B cell (primary cell): ENCODE measurements at regions not wholly inside any gene's neighbourhood (a gene's known extent, or its start where the extent isn't known, plus 50 kb on each side); places are given as distances from the start of the nearest gene placed in this dataset.
A peak's percentile ranks its signal among the peaks of the same experiment; 100 is the strongest.

ENCODE experiments used
- ATAC-seq: fragments of 200-7000 bp; cut with Tn5 transposase; one replicate; pipeline ENCODE4 v1.10.0; 2021; ENCODE audit warnings: low read depth, mild to moderate bottlenecking, moderate number of reproducible peaks, moderate library complexity
- CTCF ChIA-PET: fragments of 350-600 bp; sonication (Branson Sonifier 250); formaldehyde crosslinking; loops from one replicate; lab custom pipeline; 2021; ENCODE audit warnings: antibody characterized with exemption, inconsistent platforms; lab: Charles Lee
- POLR2A ChIA-PET: fragments of 350-600 bp; sonication (Branson Sonifier 250); formaldehyde crosslinking; loops from one replicate; lab custom pipeline; 2021; ENCODE audit warnings: antibody characterized with exemption; lab: Charles Lee
- DNase-seq: peaks from one replicate; pipeline ENCODE4 v3.0.0; 2013
- H2AFZ ChIP-seq: 2 replicates; pipeline ENCODE4 v1.6.1; 2012; ENCODE audit warnings: mild to moderate bottlenecking, low read depth, low read length; ENCODE audit not compliant: insufficient read depth, poor library complexity, severe bottlenecking
- H3K27ac ChIP-seq, 2 donors: 1 replicate in 1 of 2; 2 replicates in 1 of 2; pipeline ENCODE4 v1.5.1; 2012 to 2013; ENCODE audit warnings: low read length in 2 of 2, mild to moderate bottlenecking in 2 of 2, moderate library complexity in 1 of 2
- H3K27me3 ChIP-seq, 4 experiments: fragments of 200-600 bp in 1 of 4; sonication (generic) in 1 of 4; replicated peaks in 1 of 4; 1 replicate in 2 of 4; 2 replicates in 2 of 4; pipeline versions ENCODE4 v1.6.1 to v1.7.0; 2013 to 2016; ENCODE audit warnings: low read length in 3 of 4, mild to moderate bottlenecking in 2 of 4, mixed read lengths in 1 of 4, moderate library complexity in 1 of 4; ENCODE audit not compliant: insufficient read depth in 4 of 4, control insufficient read depth in 3 of 4; ENCODE audit errors: control extremely low read depth in 1 of 4
- H3K36me3 ChIP-seq, 2 experiments: replicated peaks in 1 of 2; 1 replicate in 1 of 2; 2 replicates in 1 of 2; pipeline versions ENCODE4 v1.6.1 to v1.7.1; 2013; ENCODE audit warnings: low read length in 1 of 2; ENCODE audit not compliant: insufficient read depth in 2 of 2, control insufficient read depth in 1 of 2; ENCODE audit errors: control extremely low read depth in 1 of 2, extremely low read depth in 1 of 2
- H3K4me1 ChIP-seq, 2 donors: fragments of 200-600 bp in 1 of 2; sonication (generic) in 1 of 2; 1 replicate in 1 of 2; 2 replicates in 1 of 2; pipeline versions ENCODE4 v1.5.1 to v1.6.1; 2013 to 2017; ENCODE audit warnings: low read length in 2 of 2; ENCODE audit not compliant: control insufficient read depth in 2 of 2, insufficient read depth in 2 of 2
- H3K4me2 ChIP-seq: replicated peaks from 2 replicates; pipeline ENCODE3; 2012; ENCODE audit warnings: mild to moderate bottlenecking, low read depth, low read length; ENCODE audit not compliant: poor library complexity, severe bottlenecking
- H3K4me3 ChIP-seq, 5 experiments: fragments of 200-600 bp in 1 of 5; sonication (generic) in 1 of 5; 1 replicate in 3 of 5; 2 replicates in 2 of 5; pipeline versions ENCODE4 v1.5.1 to v1.7.0; 2011 to 2016; ENCODE audit warnings: low read length in 4 of 5, mild to moderate bottlenecking in 4 of 5, low read depth in 2 of 5, control low read depth in 1 of 5, moderate library complexity in 1 of 5; ENCODE audit not compliant: insufficient read depth in 1 of 5; ENCODE audit errors: control extremely low read depth in 1 of 5, extremely low read depth in 1 of 5
- H3K79me2 ChIP-seq: fragments of 200-600 bp; sonication (generic); one replicate; pipeline ENCODE4 v1.6.0; 2016; ENCODE audit warnings: low read length; ENCODE audit not compliant: control insufficient read depth, insufficient read depth
- H3K9ac ChIP-seq: fragments of 200-600 bp; sonication (generic); 2 replicates; pipeline ENCODE4 v1.6.1; 2017; ENCODE audit warnings: mild to moderate bottlenecking, low read length, moderate library complexity
- H3K9me3 ChIP-seq, 3 donors: one replicate each; pipeline versions ENCODE4 v1.6.1 to v1.7.1; 2013; ENCODE audit warnings: low read length in 2 of 3; ENCODE audit not compliant: control insufficient read depth in 2 of 3, insufficient read depth in 1 of 3; ENCODE audit errors: control extremely low read depth in 1 of 3
- H4K20me1 ChIP-seq: 2 replicates; pipeline ENCODE4 v1.6.0; 2012; ENCODE audit warnings: mild to moderate bottlenecking, low read length; ENCODE audit not compliant: insufficient read depth, control insufficient read depth, poor library complexity, severe bottlenecking
- H3K27ac Mint-ChIP-seq: one replicate; pipeline ENCODE4 v1.8.0; 2021; ENCODE audit warnings: mixed read lengths
- H3K27me3 Mint-ChIP-seq: one replicate; pipeline ENCODE4 v1.8.0; 2021; ENCODE audit warnings: mixed read lengths
- H3K4me1 Mint-ChIP-seq: one replicate; pipeline ENCODE4 v1.8.0; 2021; ENCODE audit warnings: mixed read lengths
- H3K4me3 Mint-ChIP-seq: one replicate; pipeline ENCODE4 v1.8.0; 2021; ENCODE audit warnings: mixed read lengths
- H3K9me3 Mint-ChIP-seq: one replicate; pipeline ENCODE4 v1.8.0; 2022; ENCODE audit warnings: mixed read lengths; ENCODE audit not compliant: insufficient read depth
- CTCF ChIP-seq: fragments of 200-600 bp; IDR thresholded peaks from one replicate; pipeline ENCODE4 v1.8.0; 2022; ENCODE audit warnings: antibody characterized with exemption, mild to moderate bottlenecking
- EZH2 ChIP-seq: IDR thresholded peaks from 2 replicates; pipeline ENCODE4 v1.6.1; 2012; ENCODE audit warnings: borderline replicate concordance, low read depth, mild to moderate bottlenecking, moderate library complexity, low read length; ENCODE audit not compliant: insufficient read depth, poor library complexity, severe bottlenecking
- WGBS: methylation state at CpG from one replicate; pipeline ENCODE4 v1.1.5; 2013; ENCODE audit warnings: missing lambda C conversion rate; ENCODE audit not compliant: insufficient coverage; 5-methylcytosine and 5-hydroxymethylcytosine counted together
- intact Hi-C: fragments of 100-400 bp; cut with micrococcal nuclease; formaldehyde crosslinking; loops from one replicate; pipeline ENCODE4 v1.10.0; 2022

- ChIA-PET POLR2A (no interaction called here), CTCF (interaction anchor here (0.9 to 1.5 kb wide), 2 partner anchors 26 to 37 kb away, joined by 3 read pairs; no protein-coding TSS in a partner anchor)
- H3K36me3 ChIP-seq = no peaks in the 10 kb centered on the region
- peak overlapping the region in 1 of 2 donors; percentile 43 for H3K27ac ChIP-seq
- ATAC-seq = peak; percentile 14
- peak overlapping the region; percentile 26 for H3K4me3 Mint-ChIP-seq
- peaks cover 14 to 16% of the 10 kb centered on the region in 2 donors for H3K4me1 ChIP-seq
- H3K4me1 Mint-ChIP-seq = peaks cover 17% of the 10 kb centered on the region
- 9% methylated on average over 1 of the region's 1 CpG for WGBS
- peak overlapping the region; percentile 31 for H2AFZ ChIP-seq
- peak overlapping the region; percentile 13 for H3K9ac ChIP-seq
- peaks cover 0 to 4% (median 1%) of the 10 kb centered on the region in 4 experiments for H3K27me3 ChIP-seq
- no peak overlapping the region for H3K4me3 ChIP-seq
- no peaks in the 10 kb centered on the region for H3K79me2 ChIP-seq
- H3K9me3 ChIP-seq = no peaks in the 10 kb centered on the region
- no peak for TF ChIP-seq EZH2
- TF ChIP-seq CTCF = no peak
- H3K9me3 Mint-ChIP-seq = no peaks in the 10 kb centered on the region
- H3K4me2 ChIP-seq = peak overlapping the region; percentile 50
- intact Hi-C loops = no loop called here
- peak overlapping the region; percentile 28 for H3K27ac Mint-ChIP-seq
- no peaks in the 10 kb centered on the region for H4K20me1 ChIP-seq
- peaks cover 13% of the 10 kb centered on the region for H3K27me3 Mint-ChIP-seq
- DNase-seq = no peak
Observed at GRCh38 chr1:157403608-157404007, 148.7 kb downstream of the FCRL5 start.

GRCh38 chr1:157403203-157403602, 149.1 kb downstream of the FCRL5 start:
- Mint-ChIP-seq H3K27ac (no peak overlapping the region), H3K27me3 (peaks cover 14% of the 10 kb centered on the region), H3K4me3 (peak overlapping the region; percentile 8), H3K9me3 (no peaks in the 10 kb centered on the region), H3K4me1 (peaks cover 17% of the 10 kb centered on the region)
- no peak overlapping the region for H3K4me3 ChIP-seq
- no peak for TF ChIP-seq CTCF
- no peak for TF ChIP-seq EZH2
- no peaks in the 10 kb centered on the region for H3K9me3 ChIP-seq
- 2% methylated on average over 5 of the region's 6 CpGs for WGBS
- ChIA-PET CTCF (interaction anchor here (0.9 to 1.5 kb wide), 2 partner anchors 26 to 37 kb away, joined by 3 read pairs; no protein-coding TSS in a partner anchor), POLR2A (no interaction called here)
- ATAC-seq (peak; percentile 56), DNase-seq (peak; percentile 38)
- peaks cover 14 to 16% of the 10 kb centered on the region in 2 donors for H3K4me1 ChIP-seq
- H3K9ac ChIP-seq = no peak overlapping the region
- intact Hi-C loops = no loop called here
- no peaks in the 10 kb centered on the region for H3K36me3 ChIP-seq
- H3K27me3 ChIP-seq = peaks cover 0 to 6% (median 2%) of the 10 kb centered on the region in 4 experiments
- peak overlapping the region; percentile 50 for H3K4me2 ChIP-seq
- peak overlapping the region; percentile 31 for H2AFZ ChIP-seq
- no peaks in the 10 kb centered on the region for H3K79me2 ChIP-seq
- no peaks in the 10 kb centered on the region for H4K20me1 ChIP-seq
- peak overlapping the region in 1 of 2 donors; percentile 43 for H3K27ac ChIP-seq
